Loucy (cell line): ENCODE measurements at regions not wholly inside any gene's neighbourhood (a gene's known extent, or its start where the extent isn't known, plus 50 kb on each side); places are given as distances from the start of the nearest gene placed in this dataset.

Source experiments
- H2AFZ ChIP-seq: fragments of 200-600 bp; sonication (generic); 2 replicates; pipeline ENCODE4 v1.6.0; 2016; ENCODE audit warnings: antibody characterized with exemption, mild to moderate bottlenecking, low read length, moderate library complexity
- H3F3A ChIP-seq: fragments of 200-600 bp; 2 replicates; pipeline ENCODE4 v1.6.0; 2016; ENCODE audit warnings: antibody characterized with exemption, low read depth, mild to moderate bottlenecking
- H3K27me3 ChIP-seq: fragments of 200-600 bp; sonication (generic); 2 replicates; pipeline ENCODE4 v1.6.1; 2014; ENCODE audit warnings: low read length, mild to moderate bottlenecking; ENCODE audit not compliant: insufficient read depth, poor library complexity, severe bottlenecking
- H3K36me3 ChIP-seq: fragments of 200-600 bp; sonication (generic); 2 replicates; pipeline ENCODE4 v1.6.1; 2016; ENCODE audit warnings: low read length; ENCODE audit not compliant: insufficient read depth
- H3K4me1 ChIP-seq: fragments of 200-600 bp; sonication (generic); 2 replicates; pipeline ENCODE4 v1.5.1; 2014; ENCODE audit warnings: low read length, mild to moderate bottlenecking; ENCODE audit not compliant: insufficient read depth, poor library complexity, severe bottlenecking
- H3K4me2 ChIP-seq: fragments of 200-600 bp; sonication (generic); 2 replicates; pipeline ENCODE4 v1.6.0; 2014; ENCODE audit warnings: antibody characterized with exemption, low read length, low read depth, mild to moderate bottlenecking; ENCODE audit not compliant: poor library complexity, severe bottlenecking
- H3K4me3 ChIP-seq: fragments of 200-600 bp; sonication (generic); 2 replicates; pipeline ENCODE4 v1.5.1; 2014; ENCODE audit warnings: low read length, mild to moderate bottlenecking, mixed read lengths; ENCODE audit not compliant: poor library complexity, severe bottlenecking
- H3K79me2 ChIP-seq: fragments of 200-600 bp; sonication (generic); 2 replicates; pipeline ENCODE4 v1.6.1; 2014; ENCODE audit warnings: low read length; ENCODE audit not compliant: insufficient read depth
- H3K9ac ChIP-seq: fragments of 200-600 bp; sonication (generic); 2 replicates; pipeline ENCODE4 v1.6.0; 2014; ENCODE audit warnings: mild to moderate bottlenecking, low read depth, low read length, moderate library complexity; ENCODE audit not compliant: poor library complexity, severe bottlenecking
- H3K9me2 ChIP-seq: fragments of 200-600 bp; sonication (generic); replicated peaks from 2 replicates; pipeline ENCODE4 v1.6.1; 2016; ENCODE audit warnings: low read depth, low read length, mixed read lengths
- H3K9me3 ChIP-seq: fragments of 200-600 bp; sonication (generic); 2 replicates; pipeline ENCODE4 v1.6.1; 2014; ENCODE audit warnings: mild to moderate bottlenecking, antibody characterized with exemption, low read length, low read depth; ENCODE audit not compliant: insufficient read depth
- H4K20me1 ChIP-seq: fragments of 200-600 bp; sonication (generic); 2 replicates; pipeline ENCODE4 v1.6.0; 2014; ENCODE audit warnings: antibody characterized with exemption, low read length, mild to moderate bottlenecking; ENCODE audit not compliant: insufficient read depth, poor library complexity, severe bottlenecking
- CTCF ChIP-seq: fragments of 200-600 bp; sonication (generic); conservative IDR thresholded peaks from 2 replicates; pipeline ENCODE4 v1.5.1; 2014; ENCODE audit warnings: mild to moderate bottlenecking, antibody characterized with exemption, low read length
- EZH2phosphoT487 ChIP-seq: fragments of 200-600 bp; IDR thresholded peaks from 2 replicates; pipeline ENCODE4 v1.6.1; 2018; ENCODE audit warnings: antibody characterized with exemption, mild to moderate bottlenecking, moderate library complexity, borderline replicate concordance

GRCh38 chr6:170023620-170024521 lies 267.0 kb downstream of the DLL1 start:
- Histone ChIP-seq H3F3A (no peaks in the 10 kb centered on the region), H3K36me3 (no peaks in the 10 kb centered on the region), H3K9me3 (peaks cover 9% of the 10 kb centered on the region; the same call in 1 of the 2 replicates), H3K4me2 (no peak overlapping the region), H3K9ac (no peak overlapping the region), H3K4me3 (no peak overlapping the region), H3K27me3 (no peaks in the 10 kb centered on the region), H3K4me1 (no peaks in the 10 kb centered on the region), H2AFZ (no peak overlapping the region), H3K79me2 (no peaks in the 10 kb centered on the region), H3K9me2 (no peaks in the 10 kb centered on the region), H4K20me1 (no peaks in the 10 kb centered on the region)
- TF ChIP-seq CTCF (no peak), EZH2phosphoT487 (no peak)

GRCh38 chr6:170022827-170023619 lies 267.9 kb downstream of the DLL1 start:
- H3K4me1 ChIP-seq: no peaks in the 10 kb centered on the region
- H3F3A ChIP-seq: no peaks in the 10 kb centered on the region
- no peak overlapping the region for H3K4me3 ChIP-seq
- no peaks in the 10 kb centered on the region for H3K79me2 ChIP-seq
- no peak overlapping the region for H3K4me2 ChIP-seq
- TF ChIP-seq EZH2phosphoT487: no peak
- TF ChIP-seq CTCF: no peak
- H3K36me3 ChIP-seq: no peaks in the 10 kb centered on the region
- no peak overlapping the region for H3K9ac ChIP-seq
- no peaks in the 10 kb centered on the region for H4K20me1 ChIP-seq
- no peak overlapping the region for H2AFZ ChIP-seq
- H3K9me2 ChIP-seq: no peaks in the 10 kb centered on the region
- H3K27me3 ChIP-seq: no peaks in the 10 kb centered on the region
- H3K9me3 ChIP-seq: peaks cover 9% of the 10 kb centered on the region; the same call in 1 of the 2 replicates

- Histone ChIP-seq H3K4me3 (no peak overlapping the region), H3K27me3 (no peaks in the 10 kb centered on the region), H3K4me2 (no peak overlapping the region), H3K4me1 (no peaks in the 10 kb centered on the region), H3F3A (no peaks in the 10 kb centered on the region), H4K20me1 (no peaks in the 10 kb centered on the region), H3K9me2 (no peaks in the 10 kb centered on the region), H3K9me3 (peaks cover 9% of the 10 kb centered on the region; the same call in 1 of the 2 replicates), H3K36me3 (no peaks in the 10 kb centered on the region), H2AFZ (no peak overlapping the region), H3K9ac (no peak overlapping the region), H3K79me2 (no peaks in the 10 kb centered on the region)
- no peak for TF ChIP-seq EZH2phosphoT487
- TF ChIP-seq CTCF: no peak
Measured at GRCh38 chr6:170022291-170022722, 268.6 kb downstream of the DLL1 start.
